ENCODE measurements at regions not wholly inside any gene's neighbourhood (a gene's known extent, or its start where the extent isn't known, plus 50 kb on each side); places are given as distances from the start of the nearest gene placed in this dataset.

DNA sequence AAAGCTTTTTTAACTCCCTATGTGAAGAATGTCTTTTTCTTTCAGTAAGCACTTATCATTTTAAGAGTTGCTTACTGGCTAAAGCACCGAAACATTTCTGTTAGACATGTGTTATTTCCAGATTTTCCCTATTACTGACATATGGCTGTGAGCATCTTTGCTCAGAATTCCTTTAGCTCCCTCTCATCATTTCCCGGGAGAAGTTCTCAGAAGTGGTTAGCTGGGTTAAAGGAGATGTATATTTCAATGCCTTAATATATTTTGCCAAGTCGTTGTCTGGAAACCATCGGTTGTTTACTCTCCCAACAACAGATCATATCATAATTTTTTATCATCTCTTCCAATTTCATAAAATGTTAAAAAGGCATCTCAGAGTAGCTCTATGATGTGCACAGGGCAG lies 396.5 kb downstream of the OCA2 start:
- DNase-seq: peak; percentile 24 to 38

DNA sequence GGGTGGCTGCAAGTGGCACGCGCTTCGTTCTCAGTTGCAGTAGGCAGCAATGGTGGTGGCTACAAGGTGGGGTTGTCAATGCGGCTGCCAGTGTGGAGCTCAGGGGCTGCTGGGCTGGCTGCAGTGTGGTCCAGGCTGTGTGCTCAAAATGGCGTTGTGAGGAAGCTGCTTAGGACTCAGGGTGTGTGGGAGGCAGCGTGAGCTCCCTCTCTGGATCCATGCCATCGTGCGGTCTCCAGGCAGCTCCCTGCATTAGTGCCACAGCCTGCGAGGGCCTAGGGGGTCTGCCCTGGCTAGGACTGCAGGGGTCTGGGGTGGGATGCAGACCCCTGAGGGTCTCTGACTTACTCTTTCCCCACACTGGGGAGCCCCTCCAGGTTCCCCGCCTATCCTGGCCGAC lies 397.2 kb downstream of the OCA2 start:
- no peak for DNase-seq

DNA sequence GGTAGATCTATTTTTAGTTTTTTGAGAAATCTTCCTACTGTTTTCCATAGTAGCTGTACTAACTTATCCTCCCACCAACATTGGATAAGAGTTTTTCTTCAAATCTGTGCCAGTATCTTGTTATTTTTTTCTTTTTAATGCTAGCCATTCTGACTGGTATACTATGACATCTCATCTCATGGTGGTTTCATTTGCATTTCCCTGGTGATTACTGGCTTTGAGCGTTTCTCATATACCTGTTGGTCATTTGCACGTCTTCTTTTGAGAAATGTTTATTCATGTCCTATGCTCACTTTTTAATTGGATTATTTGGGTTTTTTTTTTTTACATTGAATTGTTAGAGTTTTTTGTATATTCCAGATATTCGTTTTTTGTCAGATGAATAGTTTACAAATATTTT lies 398.1 kb downstream of the OCA2 start:
- DNase-seq: no peak

DNA sequence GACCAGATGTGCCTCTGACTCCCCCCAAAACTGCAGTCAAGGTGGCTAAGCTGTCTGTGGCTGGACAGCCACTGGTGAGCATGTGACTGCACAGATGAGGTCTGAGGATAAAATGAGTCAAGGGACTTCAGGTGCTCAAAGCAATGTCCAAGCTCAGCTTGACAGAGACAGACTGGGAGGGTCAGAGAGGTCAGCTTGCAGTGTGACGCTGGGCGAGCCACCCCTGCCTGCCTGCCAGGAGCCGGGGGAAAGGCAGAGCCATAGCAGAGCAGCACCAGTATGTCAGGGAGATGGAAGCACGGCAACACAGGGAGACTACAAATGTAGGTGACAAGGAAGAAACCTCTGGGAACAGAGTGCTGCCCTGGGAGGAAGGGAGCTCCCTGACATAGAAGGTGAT lies 399.4 kb downstream of the OCA2 start:
- DNase-seq: no peak

DNA sequence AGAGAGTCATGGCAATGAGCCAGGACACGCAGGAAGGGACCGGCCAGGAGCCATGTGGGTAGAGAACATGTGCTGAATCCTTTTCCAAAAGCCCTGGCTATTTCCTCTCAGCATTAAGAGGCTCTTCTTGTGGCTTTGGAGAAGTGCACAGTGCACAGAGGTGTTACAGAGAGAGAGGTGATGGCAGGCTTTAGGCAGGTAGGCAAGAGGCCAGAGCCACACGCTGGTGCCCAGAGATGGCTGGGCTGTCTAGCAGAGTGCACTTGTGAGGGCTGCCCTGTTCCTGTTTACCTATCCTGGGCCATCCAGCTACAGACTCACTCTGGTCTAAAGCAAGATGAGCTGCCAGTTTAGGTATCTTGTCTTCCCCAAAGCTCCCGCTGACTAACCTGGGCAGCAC lies 402.6 kb downstream of the OCA2 start:
- no peak for DNase-seq

DNA sequence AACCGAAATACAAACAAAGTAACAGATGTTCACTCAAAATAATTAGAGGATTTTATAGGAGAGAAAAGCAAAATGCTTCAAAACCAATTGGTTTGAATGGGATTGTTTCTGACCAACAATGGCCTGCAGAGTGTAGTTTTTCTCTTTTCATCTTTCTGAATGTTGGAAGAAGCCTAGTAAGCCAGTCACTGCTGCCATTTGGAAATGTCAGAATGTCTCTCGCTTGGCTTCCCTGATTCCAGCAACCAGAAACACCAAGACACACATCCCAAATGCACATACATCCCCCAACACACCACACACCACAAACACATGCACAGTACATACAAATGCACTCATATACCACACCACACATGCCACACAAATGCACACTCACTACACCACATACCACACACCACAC lies 403.4 kb downstream of the OCA2 start:
- no peak for DNase-seq

DNA sequence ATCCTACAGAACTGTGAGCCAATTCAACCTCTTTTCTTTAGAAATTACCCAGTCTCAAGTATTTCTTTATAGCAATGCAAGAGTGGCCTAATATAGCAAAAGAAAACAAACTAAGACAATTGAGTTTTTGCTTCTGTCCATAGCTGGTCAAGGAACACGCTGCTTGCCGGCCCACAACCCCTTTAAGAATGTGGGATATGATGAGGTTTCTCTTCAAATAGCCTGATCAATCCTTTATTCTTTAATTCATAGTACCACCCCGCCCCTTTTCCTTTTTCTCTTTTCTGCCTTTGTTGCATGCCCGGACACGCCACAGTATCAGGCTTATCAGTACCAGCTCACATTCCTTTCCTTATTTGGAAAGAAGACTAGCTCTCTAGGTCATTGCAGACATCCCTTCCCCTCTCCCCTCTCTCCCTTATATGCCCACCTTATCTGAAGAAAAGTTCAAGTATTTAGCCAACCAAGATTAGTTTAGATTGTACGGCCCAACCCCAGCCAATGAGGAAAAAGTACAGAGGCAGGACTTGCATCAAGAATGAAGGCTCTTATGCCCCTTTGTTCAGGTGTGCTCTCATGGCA lies 404.5 kb downstream of the OCA2 start:
- no peak for DNase-seq

DNA sequence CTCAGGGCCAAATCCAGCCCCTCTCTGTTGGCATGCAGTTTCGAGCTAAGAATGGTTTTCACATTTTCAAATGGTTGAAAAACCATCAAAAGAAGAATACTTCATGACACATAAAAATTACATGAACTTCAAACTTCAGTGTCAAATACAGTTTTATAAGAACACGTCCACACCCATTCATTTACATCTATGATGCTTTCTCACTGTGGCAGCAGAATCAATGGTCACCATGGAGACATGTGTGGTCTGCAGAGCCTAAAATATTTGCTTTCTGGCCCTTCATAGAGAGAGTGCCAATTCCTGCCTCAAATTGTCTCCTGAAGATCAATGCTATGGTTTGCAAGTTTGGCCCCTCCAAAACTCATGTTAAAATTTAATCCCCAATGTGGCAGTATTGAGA lies 405.8 kb downstream of the OCA2 start:
- no peak for DNase-seq

DNA sequence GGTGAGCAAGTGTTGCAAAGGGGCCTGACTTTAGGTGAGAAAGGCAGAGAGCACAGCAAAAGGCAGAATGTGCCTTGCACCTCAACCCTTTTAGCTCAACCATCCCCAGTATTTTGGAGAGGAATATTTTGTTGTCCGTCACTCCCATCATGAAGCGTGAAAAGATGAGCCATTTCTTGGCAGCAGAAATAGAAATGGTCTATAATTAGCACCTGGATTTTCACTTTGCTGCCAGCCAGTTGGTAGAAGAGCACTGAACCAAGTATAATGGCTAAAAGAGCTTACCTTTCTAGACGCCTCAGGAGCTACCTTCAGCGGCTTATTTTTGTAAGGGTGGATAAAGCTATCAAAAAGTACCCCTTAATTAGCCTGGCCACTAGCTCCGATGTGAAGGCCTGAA lies 406.7 kb downstream of the OCA2 start:
- no peak for DNase-seq

DNA sequence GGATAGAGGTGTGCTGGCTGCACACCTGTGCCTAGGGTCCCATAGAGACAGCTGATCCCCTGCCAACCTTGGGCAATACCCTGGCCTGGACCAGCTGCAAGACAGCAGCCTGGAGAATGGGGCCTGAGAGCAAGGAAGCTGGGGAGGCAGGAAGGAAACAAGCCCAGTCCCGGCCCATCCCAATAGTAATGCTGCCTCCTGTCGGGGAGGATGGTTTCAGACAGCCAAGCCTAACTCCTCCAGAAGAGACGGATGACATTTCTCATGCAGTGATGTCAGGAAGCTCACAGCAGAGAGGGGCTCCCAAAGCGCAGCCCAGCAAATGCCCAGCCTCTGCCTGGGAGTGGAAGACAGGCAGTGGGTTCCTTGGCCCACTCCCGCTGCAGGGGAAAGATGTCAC lies 408.8 kb downstream of the OCA2 start:
- no peak for DNase-seq

DNA sequence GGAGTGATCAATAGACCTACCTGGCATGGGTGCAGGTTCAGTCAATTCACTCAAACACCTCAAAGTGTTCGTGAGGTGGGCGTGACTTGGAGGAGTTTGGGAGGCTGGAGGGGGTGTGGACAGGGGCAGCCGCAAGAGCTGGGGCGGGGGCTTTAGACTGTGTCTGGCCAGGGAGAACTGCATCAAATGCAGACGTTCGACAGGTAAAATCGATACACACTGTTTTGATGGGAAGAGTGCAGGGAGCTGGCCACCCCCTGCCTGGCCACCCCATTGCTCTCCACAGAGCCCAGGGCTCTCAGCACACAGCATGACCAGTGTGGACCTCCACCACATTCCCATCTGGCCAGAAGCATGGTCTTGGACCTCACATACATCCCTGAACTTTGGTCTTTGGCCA lies 412.1 kb downstream of the OCA2 start:
- DNase-seq: no peak

DNA sequence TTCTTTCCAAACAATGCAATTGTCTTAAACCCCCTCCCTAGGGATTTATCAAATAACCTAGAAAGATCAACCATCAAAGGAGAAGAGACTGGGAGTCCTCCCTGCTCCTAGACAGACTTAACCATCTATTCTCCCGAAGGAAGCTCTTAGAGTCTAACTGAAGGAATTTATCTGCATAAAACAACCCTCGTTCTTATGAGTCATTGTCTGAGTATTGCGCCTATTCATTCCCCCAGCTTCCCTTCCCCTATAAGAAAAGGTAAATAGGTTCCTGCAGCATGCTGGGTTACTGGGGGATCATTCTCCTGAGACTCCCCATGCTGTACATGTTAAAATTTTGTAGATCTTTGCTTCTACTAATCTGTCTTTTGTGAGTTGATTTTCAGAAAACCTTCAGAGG lies 412.7 kb downstream of the OCA2 start:
- no peak for DNase-seq

DNA sequence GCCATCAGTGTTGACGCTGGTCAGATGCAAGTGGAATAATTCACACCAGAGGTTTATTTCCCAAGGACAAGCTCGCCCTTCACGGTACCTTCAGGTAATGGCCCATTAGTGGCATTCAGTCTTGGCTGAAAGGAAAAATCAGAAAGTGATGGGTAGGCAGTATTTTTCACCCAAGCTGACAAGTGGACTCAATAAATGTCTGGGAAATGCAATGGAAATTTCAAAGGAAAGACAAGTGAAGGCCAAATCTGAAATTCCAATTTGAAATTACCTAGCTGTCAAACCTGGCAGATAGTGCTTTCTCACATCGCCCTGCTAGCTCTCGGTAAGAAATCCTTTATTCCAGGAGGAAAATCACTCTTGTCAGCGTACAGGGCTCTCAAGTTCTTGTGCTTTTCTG lies 413.5 kb downstream of the OCA2 start:
- no peak for DNase-seq

DNA sequence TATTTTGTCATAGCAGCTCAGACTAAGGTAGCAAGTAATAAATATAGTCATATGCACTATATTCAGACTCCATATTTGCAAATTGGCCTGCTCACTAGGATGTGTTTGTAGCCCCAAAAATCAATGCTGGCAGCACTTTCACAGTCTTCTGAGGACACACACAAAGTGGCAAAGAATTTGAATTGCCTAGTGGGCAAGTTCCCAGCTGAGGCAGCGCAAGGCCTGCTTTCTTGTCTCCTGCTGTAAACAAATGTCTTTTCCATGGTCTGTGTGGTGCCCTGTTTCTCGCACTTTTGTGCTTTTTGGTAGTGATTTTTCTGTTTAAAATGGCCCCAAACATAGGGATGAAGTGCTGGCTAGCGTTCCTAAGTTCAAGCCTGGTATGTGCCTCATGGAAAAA lies 416.0 kb downstream of the OCA2 start:
- no peak for DNase-seq

DNA sequence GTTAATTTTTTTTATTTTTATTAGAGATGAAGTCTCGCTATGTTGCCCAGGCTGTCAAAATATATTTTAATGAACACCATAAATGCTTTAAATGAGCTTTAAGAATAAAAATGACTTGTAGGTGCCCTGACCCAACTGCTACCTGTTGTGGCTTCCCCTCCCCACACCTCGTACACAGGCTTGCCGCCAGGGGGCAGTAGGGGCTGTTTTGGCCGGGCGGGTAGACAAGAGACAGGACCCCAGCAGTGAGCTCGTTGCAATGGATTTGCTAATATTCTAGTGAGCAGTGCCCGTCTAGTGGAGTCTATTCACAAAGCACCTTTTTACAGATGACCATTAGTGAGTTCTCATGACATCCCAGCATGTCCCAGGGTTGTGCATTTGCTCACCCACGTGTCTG lies 418.1 kb downstream of the OCA2 start:
- DNase-seq: no peak

DNA sequence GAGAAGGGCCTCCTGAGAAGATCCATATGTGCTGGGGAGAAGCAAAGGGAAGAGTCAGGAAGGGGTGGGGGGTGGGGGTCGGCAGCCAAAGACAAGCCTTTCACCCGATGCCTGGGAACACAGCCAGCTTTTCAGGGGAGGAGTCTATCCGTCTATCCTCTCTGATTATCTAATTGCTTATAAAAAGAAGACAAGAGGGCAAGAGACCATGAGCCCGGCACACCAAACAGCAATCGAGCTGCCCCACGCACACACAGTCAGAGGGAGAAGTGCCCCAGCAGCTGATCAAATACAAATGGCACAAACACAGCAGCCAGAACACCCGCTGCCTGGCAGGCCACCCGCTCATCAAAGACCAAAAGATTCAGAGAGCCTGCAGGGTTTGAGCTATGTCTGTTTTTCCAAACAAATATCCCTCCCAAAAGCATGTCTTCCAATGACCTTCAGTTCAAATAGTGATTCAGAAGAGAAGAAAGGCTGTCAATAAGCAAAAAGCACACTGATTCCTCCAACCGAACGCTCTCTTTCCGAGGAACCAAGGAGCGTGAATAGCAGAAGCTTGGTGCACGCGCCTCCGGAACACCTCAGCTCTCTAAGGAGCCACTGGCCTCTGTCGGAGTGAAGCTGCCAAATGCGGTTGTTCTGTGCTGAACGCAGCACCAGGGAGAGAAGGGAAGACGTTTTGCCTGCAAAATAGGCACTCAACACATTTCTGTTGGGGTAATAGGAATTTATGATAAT lies 419.2 kb downstream of the OCA2 start:
- DNase-seq: peak; percentile 81 to 82

DNA sequence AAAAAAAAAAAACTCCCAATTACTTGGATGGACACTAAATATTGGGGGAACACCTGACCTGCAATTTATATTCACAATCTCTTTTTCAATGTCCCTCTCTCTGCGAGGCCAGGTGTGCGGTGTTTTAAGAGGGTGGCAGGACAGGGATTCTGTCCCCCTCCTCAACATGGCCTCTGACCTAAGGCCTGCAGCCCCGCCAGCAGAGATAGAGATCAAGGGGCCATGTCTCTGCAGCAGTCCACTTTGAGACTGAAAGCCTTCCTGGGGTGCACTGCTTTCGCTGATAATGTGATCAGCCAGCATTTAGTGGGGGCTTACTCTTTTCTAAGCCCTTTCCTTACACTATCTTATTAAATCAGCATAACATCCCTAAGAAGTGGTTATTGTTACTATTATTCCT lies 419.9 kb downstream of the OCA2 start:
- DNase-seq: no peak

DNA sequence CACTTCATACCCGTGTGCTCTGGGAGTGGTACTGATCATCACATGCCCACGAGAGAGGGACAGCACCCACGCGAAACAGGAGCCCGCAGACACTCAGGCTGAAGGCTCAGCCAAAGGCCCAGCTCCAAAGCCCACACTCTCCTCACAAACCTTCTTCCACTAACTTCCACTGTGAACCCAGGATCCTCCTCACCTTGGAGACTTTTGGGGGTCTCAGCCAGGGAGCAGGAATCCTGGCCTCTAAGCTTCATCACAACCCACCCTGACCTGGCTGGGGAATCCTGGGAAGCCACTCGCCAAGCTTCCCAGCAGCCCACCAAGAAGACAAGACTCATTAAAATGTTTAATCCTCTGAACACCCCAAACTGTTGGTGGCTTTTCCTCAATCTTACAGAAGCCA lies 421.2 kb downstream of the OCA2 start:
- no peak for DNase-seq

DNA sequence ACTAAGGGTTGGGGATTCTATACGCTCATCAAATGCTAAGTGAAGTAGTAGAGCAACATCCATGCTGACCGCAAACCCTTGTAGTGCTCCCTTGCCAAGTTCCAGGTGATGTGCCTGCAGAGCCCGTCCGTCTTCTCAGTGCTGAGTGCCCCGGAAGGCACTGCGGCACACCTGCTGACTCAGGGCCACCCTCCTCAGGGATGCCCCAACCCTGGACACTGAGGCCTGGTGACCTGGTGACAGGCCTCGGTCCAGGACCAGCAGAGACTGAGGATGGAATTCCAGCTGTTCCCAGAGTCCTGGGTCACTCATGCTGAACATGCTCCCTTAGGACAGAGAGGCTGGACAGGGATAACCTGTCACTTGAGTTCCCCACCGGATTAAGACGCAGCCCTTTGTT lies 422.5 kb downstream of the OCA2 start:
- no peak for DNase-seq

DNA sequence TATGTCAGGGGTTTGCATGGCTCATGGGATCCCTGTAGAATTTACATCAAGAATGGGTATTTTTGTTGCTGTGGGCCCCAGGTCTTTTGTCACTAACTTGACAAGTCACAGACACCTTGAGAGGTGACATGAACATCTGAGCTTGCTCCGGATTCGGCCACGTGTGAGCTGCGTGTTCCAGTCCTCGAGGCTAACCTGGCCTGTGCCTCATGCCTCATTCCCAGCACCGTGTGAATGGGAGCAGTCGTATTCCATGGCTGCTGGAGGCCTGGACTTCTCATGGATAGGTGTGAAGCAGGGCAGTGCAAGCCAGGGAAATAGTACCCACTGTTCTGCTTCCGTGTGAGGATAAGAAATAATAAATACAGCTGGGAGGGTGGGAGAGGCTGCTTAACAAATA lies 423.5 kb downstream of the OCA2 start:
- DNase-seq: no peak

DNA sequence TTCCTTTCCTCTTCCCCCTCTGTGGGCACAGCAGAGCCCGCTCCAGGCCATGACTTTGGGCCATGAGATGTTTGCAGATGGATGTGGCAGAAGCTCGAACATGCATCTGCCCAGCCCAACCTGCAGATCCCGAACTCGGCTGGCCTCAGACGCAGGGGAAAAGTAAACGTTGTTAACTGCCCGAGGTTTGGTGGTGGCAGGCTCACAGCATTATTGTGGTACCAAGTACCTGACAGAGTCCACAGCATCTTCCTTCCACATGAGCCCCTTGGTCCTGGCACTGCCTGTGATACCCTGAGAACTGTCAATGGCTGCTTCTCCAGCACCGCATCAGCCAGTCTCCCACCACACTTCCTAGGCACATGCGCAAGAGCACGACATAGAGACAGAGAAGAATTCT lies 424.3 kb downstream of the OCA2 start:
- DNase-seq: no peak

DNA sequence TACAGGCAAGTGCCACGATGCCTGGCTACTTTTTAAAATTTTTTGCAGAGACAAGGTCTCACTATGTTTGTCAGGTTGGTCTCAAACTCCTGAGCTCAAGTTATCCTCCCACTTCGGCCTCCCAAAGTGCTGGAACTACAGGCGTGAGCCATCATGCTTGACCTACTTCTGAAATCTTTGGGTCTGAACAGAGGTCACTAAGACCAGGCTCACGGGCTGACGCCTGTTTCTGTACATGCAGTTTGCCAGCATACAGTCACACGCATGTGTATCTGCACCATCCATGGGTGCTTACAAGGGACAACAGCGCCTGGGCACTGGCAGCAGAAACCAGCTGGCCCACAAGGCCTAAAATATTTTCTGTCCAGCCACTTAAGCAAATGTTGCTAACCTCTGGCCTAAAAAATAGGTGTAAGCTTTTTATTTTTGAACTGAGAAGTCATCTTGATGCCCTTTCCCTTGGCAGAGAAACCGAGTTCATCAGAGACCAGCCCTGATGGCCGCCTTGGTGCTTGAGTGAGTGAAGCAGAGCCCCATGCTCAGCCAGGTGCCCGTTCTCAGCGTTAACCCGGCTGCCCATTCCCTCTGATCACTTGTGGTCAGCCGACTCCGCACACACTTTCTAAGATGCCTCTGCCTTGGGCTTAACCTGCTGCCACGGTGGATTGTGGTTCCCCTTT lies 425.2 kb downstream of the OCA2 start:
- DNase-seq: no peak

DNA sequence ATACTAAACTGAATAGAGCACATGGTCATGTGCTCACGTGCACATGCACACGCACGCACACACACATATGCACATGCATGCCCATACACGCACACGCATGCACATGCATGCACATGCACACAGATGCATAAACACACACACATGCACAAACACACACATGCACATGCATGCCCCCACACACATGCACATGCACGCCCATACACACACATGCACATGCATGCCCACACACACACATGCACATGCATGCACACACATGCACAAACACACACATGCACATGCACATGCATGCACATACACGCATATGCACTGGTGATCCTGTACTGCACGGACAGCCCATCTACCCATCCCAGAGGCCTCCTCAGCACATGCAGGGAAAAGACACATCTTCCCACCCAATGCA lies 426.6 kb downstream of the OCA2 start:
- DNase-seq: no peak
